NCI-H1436 treated with DMSO at 0.1 percent for 48 hours (cell line): ENCODE measurements at regions not wholly inside any gene's neighbourhood (a gene's known extent, or its start where the extent isn't known, plus 50 kb on each side); places are given as distances from the start of the nearest gene placed in this dataset.

Experiments used
- DNase-seq: peaks from one replicate; lab custom pipeline; 2025; lab: John Stamatoyannopoulos, UW

- DNase-seq: no peak
Measured at GRCh38 chr20:40320517-40321011, 368.5 kb downstream of the MAFB start.

GRCh38 chr20:40319741-40320516 is 369.1 kb downstream of the MAFB start:
- no peak for DNase-seq

DNA sequence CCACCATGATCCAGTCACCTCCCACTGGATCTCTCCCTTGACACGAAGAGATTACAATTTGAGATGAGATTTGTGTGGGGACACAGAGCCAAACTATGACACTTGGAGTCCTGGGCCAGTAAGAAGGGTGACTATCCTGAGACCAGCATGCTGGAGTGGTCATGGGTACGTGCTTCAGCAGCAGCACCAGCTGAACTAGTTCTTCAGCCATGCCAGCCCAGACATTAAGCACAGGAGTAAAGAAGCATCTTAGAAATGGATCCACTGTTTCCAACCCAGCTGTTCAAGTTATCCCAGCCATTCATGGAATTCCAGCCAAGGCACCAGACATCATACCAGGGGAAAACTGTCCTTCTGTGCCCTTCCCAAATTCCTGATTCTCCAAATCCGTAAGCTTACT is 370.0 kb downstream of the MAFB start:
- no peak for DNase-seq

DNA sequence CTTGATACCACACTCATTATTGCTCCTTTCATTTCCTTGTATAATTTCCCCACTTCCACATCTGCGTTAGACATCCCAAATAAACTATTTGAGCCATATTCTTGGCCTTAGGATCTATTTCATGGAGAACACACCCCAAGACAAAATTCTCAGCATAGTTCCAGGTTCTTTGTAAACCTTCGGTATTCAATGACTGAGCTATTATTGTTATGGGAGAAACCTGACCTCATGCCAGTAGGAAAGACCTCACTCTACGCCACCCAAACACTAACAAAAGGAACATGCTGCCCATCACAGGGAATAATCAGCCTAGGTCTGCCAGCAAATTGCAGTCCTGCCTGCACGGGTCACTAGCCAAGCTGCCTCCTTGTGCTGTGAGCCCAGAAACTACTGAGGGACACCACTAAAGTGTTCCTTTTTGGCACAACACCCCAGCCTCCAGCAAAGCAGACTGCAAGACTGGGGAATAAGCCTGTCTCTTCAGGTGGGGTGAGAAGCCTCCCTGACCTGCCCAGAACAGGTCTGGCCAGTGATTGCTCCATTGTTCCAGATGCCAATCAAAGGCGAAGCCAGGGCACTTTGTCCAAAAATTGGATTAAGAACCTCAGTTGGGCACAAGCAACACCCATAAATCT is 371.8 kb downstream of the MAFB start:
- no peak for DNase-seq

DNA sequence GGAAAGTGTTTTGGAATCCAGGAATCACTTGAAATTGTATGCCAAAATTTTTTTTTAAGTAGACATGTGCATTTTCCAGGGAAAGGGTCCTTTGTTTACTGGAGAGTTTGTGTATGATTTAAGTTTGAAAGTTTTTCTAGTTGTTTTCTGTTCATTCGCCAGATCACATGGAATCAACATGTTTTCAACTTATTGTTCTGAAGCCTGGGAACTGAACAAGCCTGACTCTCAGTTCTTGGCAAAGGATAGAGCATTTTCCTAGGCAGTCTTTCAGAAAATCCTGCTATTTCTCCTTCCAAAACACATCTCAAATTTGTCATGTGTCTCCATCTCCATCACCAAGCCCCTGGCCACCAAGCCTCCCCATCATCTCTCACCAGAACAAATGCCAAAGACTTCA is 374.8 kb downstream of the MAFB start:
- no peak for DNase-seq

DNA sequence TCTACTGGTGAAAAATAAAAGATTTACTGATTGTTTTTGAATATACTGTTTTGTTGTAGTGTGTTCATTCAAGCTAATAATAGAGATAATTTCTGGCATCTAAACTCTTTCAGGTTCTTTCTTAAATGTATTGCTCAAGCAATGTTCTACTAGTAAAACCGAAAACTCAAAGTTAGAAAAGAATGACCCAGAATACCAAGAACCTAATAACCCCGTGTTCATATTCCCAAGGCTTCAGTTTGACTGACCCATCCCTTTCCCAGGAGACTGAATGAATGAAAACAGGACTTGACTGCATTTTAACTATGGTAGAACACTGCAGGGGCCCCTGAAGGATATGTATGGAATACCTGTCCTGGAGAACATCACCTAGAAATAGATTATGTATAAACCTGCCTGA is 375.3 kb downstream of the MAFB start:
- no peak for DNase-seq

- DNase-seq: no peak
Measured at GRCh38 chr20:40309731-40310130, 379.3 kb downstream of the MAFB start.

GRCh38 chr20:40307997-40308396 is 381.0 kb downstream of the MAFB start:
- DNase-seq: no peak

DNA sequence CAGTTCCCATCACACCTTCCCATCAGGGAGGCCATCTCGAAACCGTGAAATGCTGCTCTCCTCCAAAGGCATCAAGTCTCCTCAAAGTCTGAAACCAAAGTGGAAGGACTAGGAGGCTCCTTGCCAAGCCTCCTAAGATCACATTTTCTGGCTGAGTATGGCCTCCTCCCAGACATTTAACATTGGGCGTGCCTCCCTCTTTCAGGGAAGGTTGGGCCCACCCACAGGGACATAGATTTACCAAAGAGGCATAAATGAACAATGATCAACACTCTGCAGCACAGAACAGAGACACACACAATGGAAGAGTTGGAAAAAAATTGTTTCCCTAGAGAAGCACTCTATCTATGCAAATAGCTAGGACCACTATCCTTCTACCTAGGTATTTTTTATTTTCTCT is 381.8 kb downstream of the MAFB start:
- no peak for DNase-seq

GRCh38 chr20:40305303-40305702 is 383.7 kb downstream of the MAFB start:
- DNase-seq: no peak

DNA sequence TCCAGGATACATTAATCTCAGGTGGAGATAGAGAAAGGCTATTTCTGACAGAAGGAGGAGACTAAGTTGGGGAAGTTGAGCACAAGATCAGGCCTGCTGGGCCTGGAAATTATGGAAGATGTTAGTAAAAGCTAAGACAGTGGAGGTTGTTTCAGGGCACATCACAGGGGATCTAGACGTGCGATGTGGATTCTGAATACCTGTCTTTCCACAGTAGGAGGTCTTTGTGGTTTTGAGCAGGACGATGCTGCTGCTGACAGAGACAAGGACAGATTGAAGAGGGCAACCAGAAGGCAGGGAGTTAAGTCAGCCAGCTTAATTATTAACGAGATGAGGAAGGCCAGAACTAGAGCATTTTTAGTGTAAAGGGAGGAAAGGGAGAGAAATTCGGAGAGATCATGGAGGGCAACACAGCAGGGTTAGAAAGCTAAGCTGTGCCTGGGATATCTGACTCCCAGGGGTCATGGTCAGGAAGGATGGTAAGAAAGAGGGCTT is 384.9 kb downstream of the MAFB start:
- no peak for DNase-seq

- DNase-seq: no peak
Measured at GRCh38 chr20:40294747-40295146, 394.3 kb downstream of the MAFB start.

DNA sequence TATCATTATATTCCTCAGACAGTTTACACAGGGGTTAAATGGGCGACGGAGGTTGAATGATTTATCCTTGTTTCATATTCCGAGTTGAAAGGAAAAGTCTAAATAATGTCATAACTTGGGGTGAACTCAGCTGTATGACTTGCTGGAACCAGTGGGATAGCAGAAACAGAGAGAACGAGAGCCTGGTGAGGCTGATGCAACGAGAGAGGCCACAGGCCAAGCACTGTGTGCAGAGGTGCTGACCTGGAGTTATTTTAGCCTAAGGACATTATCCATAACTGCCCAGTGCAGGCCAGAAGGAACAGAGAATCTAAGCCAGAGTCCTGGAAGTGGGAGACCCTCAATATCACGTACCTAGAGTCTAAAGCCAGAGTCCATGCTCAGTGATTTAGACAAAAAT is 394.9 kb downstream of the MAFB start:
- no peak for DNase-seq

DNA sequence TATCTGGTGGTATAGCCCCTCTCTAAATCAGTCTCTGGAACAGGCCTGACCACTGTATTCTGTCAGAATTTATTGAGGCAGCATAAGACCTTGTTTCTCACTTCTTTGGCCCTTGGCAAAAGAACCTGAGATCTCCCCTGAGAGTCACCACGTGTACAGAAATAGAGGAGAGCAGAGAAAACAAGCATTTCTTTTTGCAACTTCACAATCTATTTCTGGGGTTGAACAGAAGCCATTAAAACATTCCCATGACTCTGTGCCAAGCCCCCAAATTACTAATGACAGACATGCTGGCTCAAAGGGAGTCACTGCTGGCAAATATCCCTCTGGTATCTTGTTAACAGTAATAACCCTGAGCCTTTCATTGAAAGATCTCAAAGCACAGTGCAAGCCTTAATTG is 395.3 kb downstream of the MAFB start:
- DNase-seq: no peak

- DNase-seq: no peak
Measured at GRCh38 chr20:40291493-40292135, 397.4 kb downstream of the MAFB start.

DNA sequence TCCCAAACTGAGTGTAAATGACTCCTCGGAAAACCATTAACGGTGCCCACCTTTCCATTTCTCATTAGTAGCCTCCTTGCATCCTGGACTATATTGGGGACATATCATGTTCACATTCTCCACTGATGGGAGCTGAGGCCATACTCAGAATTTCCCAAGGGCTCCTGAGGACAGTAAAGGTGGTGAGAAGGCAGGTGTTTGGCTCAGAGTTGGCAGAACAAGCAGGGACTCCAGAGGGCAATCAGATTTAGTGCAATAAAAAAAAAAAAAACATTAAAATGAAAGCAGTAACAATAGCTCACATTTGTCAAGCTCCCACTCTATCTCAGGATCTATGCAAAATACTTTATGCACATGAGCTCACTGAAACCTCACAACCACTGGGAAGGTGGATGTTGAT is 401.4 kb downstream of the MAFB start:
- DNase-seq: no peak

DNA sequence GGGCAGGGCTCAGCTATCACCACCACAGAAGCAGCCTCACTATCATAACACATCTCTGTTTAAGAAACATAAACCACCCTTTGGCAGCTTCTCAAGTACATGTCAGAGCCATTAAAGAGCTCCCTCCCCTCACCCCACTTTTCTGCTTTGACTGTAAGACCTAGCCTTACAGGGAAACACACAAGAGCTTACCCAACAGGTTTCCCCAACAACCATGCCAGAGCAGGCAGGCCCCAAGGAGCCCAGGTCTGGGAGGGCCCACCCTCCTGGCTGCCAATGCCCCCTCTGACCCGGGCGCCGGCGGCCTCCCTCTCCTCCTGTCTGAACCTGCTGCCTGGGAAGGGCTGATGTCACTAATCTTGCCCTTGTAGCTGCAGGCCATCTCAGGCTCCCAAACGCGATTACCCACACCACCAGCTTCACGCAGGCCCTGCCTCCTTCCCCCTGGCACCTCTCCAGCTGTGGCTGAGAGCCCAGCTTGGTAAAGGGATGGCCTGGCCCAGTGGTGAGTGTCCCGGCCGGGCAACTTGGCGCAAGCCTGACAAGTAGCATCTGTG is 402.0 kb downstream of the MAFB start:
- no peak for DNase-seq

- no peak for DNase-seq
Measured at GRCh38 chr20:40284611-40285010, 404.4 kb downstream of the MAFB start.

DNA sequence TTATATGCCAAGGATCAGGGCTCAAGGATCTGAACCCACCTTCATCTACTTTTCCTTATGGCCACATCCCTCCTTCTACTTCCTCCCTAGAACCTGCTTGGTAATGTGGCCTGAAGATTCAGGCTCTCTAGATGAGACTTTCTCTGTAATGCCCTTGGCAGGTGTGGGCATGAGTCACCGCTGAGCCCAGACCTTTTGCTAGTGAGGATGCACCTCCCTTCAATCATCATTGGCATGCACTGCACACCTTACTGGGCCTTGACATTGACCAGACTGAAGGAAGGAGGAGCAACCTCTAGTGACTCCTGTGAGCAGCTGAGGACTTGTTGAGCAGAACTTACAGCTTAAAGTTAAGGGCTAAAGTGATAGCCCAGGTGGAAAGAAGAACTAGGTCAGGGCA is 405.3 kb downstream of the MAFB start:
- no peak for DNase-seq

GRCh38 chr20:40282941-40283340 is 406.1 kb downstream of the MAFB start:
- no peak for DNase-seq

- DNase-seq: no peak
Measured at GRCh38 chr20:40282541-40282940, 406.5 kb downstream of the MAFB start.

GRCh38 chr20:40280616-40281015 is 408.4 kb downstream of the MAFB start:
- no peak for DNase-seq

DNA sequence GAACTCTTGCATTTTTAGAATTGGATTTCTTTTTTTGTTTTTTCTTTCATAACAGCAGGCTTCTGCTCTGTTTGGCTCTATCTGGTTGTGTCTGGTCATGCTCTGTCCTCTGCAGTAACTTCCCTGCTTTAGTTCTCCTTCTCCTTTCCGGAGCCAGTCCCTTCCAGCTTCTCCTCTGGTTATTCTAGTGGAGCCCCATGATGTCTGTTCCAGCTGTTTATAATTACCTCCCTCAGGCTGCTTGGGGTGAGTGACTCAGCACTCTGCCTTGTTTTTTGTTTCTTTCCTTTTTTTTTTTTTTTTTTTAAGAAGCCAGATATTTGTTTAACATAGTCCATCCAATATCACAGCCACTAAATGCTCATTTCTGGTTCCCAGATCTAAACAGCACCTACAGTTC is 409.6 kb downstream of the MAFB start:
- no peak for DNase-seq
